H1 (cell line): ENCODE measurements at regions not wholly inside any gene's neighbourhood (a gene's known extent, or its start where the extent isn't known, plus 50 kb on each side); places are given as distances from the start of the nearest gene placed in this dataset.

Source experiments
- ATF2 ChIP-seq: IDR thresholded peaks from 2 replicates; pipeline ENCODE4 v1.6.1; 2012; ENCODE audit warnings: low read length, inconsistent platforms
- CHD1 ChIP-seq: IDR thresholded peaks from 2 replicates; pipeline ENCODE4 v1.6.1; 2012; ENCODE audit warnings: low read depth, low read length, improper control_type of control experiment
- CREB1 ChIP-seq: IDR thresholded peaks from 2 replicates; pipeline ENCODE4 v1.6.1; 2012; ENCODE audit warnings: inconsistent platforms
- CTCF ChIP-seq, 3 experiments: IDR thresholded peaks; 1 replicate in 2 of 3; 2 replicates in 1 of 3; pipeline versions ENCODE4 v1.5.1 to v1.6.1; 2011; ENCODE audit warnings: low read length in 3 of 3, mild to moderate bottlenecking in 3 of 3, inconsistent platforms in 2 of 3, low read depth in 1 of 3, moderate library complexity in 1 of 3; ENCODE audit not compliant: insufficient read depth in 1 of 3; ENCODE audit errors: control extremely low read depth in 1 of 3
- HDAC2 ChIP-seq, 2 experiments: fragments of 300-600 bp in 1 of 2; sonication (generic) in 1 of 2; IDR thresholded peaks; 2 replicates each; pipeline ENCODE4 v1.6.1; 2011 to 2012; ENCODE audit warnings: low read depth in 2 of 2, low read length in 2 of 2, mild to moderate bottlenecking in 2 of 2, moderate library complexity in 2 of 2, borderline replicate concordance in 1 of 2, inconsistent platforms in 1 of 2
- HDAC6 ChIP-seq: IDR thresholded peaks from one replicate; pipeline ENCODE4 v1.7.1; 2012; ENCODE audit warnings: low read depth, mild to moderate bottlenecking, inconsistent platforms, low read length, moderate library complexity
- POLR2A ChIP-seq, 2 experiments: IDR thresholded peaks; 1 replicate in 1 of 2; 2 replicates in 1 of 2; pipeline ENCODE4 v1.6.1; 2011; ENCODE audit warnings: low read depth in 2 of 2, low read length in 2 of 2, mild to moderate bottlenecking in 2 of 2; ENCODE audit errors: control extremely low read depth in 1 of 2
- POLR2AphosphoS5 ChIP-seq: IDR thresholded peaks from 2 replicates; pipeline ENCODE4 v1.6.1; 2011; ENCODE audit warnings: low read depth, low read length
- RAD21 ChIP-seq, 2 experiments: IDR thresholded peaks in 1 of 2; conservative IDR thresholded peaks in 1 of 2; 2 replicates each; pipeline ENCODE4 v1.6.1; 2011; ENCODE audit warnings: low read depth in 2 of 2, low read length in 2 of 2, improper control_type of control experiment in 1 of 2, inconsistent platforms in 1 of 2, mild to moderate bottlenecking in 1 of 2, moderate library complexity in 1 of 2
- RFX5 ChIP-seq: IDR thresholded peaks from 2 replicates; pipeline ENCODE4 v1.6.1; 2011; ENCODE audit warnings: low read depth, low read length, improper control_type of control experiment, borderline replicate concordance
- YY1 ChIP-seq: IDR thresholded peaks from 2 replicates; pipeline ENCODE4 v1.6.1; 2011; ENCODE audit warnings: low read depth, mild to moderate bottlenecking, low read length

- TF ChIP-seq CHD1 (no peak), POLR2A (IDR thresholded peaks at IDR 0.05; ENCODE audit: control extremely low read depth in 1 of 2, low read depth in 2 of 2, low read length in 2 of 2) (no peak), RAD21 (IDR thresholded peaks at IDR 0.05 in 1 of 2, conservative IDR thresholded peaks at IDR 0.05 in 1 of 2; ENCODE audit: low read depth in 2 of 2, low read length in 2 of 2) (no peak), CREB1 (no peak), POLR2AphosphoS5 (no peak), ATF2 (no peak), RFX5 (no peak), CTCF (IDR thresholded peaks at IDR 0.05; ENCODE audit: control extremely low read depth in 1 of 3, insufficient read depth in 1 of 3, low read depth in 1 of 3, low read length in 3 of 3) (no peak), YY1 (no peak), HDAC6 (no peak), HDAC2 (IDR thresholded peaks at IDR 0.05; ENCODE audit: borderline replicate concordance in 1 of 2, low read depth in 2 of 2, low read length in 2 of 2) (no peak)
These were observed 552.4 kb downstream of the EPHA4 start for GRCh38 chr2:221019668-221020067.
